CD4-positive, alpha-beta T cell (primary cell): ENCODE measurements at regions not wholly inside any gene's neighbourhood (a gene's known extent, or its start where the extent isn't known, plus 50 kb on each side); places are given as distances from the start of the nearest gene placed in this dataset.

ENCODE experiments used
- ATAC-seq: fragments of 200-7000 bp; cut with Tn5 transposase; one replicate; pipeline ENCODE4 v1.10.0; 2022; ENCODE audit warnings: mild to moderate bottlenecking; ENCODE audit not compliant: poor library complexity
- CTCF ChIA-PET: fragments of 350-600 bp; sonication (Branson Sonifier 250); formaldehyde crosslinking; loops from one replicate; lab custom pipeline; 2021; ENCODE audit warnings: antibody characterized with exemption, inconsistent platforms; lab: Charles Lee
- POLR2A ChIA-PET: fragments of 350-600 bp; sonication (Branson Sonifier 250); formaldehyde crosslinking; loops from one replicate; lab custom pipeline; 2021; ENCODE audit warnings: antibody characterized with exemption, inconsistent platforms; lab: Charles Lee
- DNase-seq, 14 experiments: peaks; one replicate each; pipeline ENCODE4 v3.0.0-alpha.2; 2013 to 2020; ENCODE audit warnings: mixed read lengths in 2 of 14
- H3K27ac ChIP-seq, 2 donors: one replicate each; pipeline versions ENCODE4 v1.5.1 to v1.7.0; 2013; ENCODE audit warnings: low read length in 2 of 2, low read depth in 1 of 2, mild to moderate bottlenecking in 1 of 2
- H3K27me3 ChIP-seq, 2 experiments: 1 replicate in 1 of 2; 2 replicates in 1 of 2; pipeline versions ENCODE4 v1.6.1 to v1.7.0; 2013; ENCODE audit warnings: low read length in 2 of 2, control low read depth in 1 of 2, mild to moderate bottlenecking in 1 of 2, moderate library complexity in 1 of 2; ENCODE audit not compliant: insufficient read depth in 2 of 2, control insufficient read depth in 1 of 2
- H3K36me3 ChIP-seq: one replicate; pipeline ENCODE4 v1.6.1; 2013; ENCODE audit warnings: low read length, control low read depth; ENCODE audit not compliant: insufficient read depth
- H3K4me1 ChIP-seq: one replicate; pipeline ENCODE4 v1.6.1; 2013; ENCODE audit warnings: low read length, control low read depth; ENCODE audit not compliant: insufficient read depth
- H3K4me3 ChIP-seq: one replicate; pipeline ENCODE4 v1.5.1; 2013; ENCODE audit warnings: mild to moderate bottlenecking, low read length, moderate library complexity
- H3K9me3 ChIP-seq, 2 experiments: 1 replicate in 1 of 2; 2 replicates in 1 of 2; pipeline versions ENCODE4 v1.6.1 to v1.7.0; 2013; ENCODE audit warnings: low read length in 2 of 2, mild to moderate bottlenecking in 2 of 2, control low read depth in 1 of 2, moderate library complexity in 1 of 2; ENCODE audit not compliant: control insufficient read depth in 1 of 2, insufficient read depth in 1 of 2
- H3K27ac Mint-ChIP-seq: one replicate; pipeline ENCODE4 v1.8.0; 2020; ENCODE audit warnings: mixed read lengths
- H3K27me3 Mint-ChIP-seq: one replicate; pipeline ENCODE4 v1.8.0; 2021; ENCODE audit warnings: mixed read lengths
- H3K36me3 Mint-ChIP-seq: one replicate; pipeline ENCODE4 v1.8.0; 2021; ENCODE audit warnings: low read depth, mixed read lengths
- H3K4me1 Mint-ChIP-seq: one replicate; pipeline ENCODE4 v1.8.0; 2021; ENCODE audit warnings: low read depth, mixed read lengths
- H3K4me3 Mint-ChIP-seq: one replicate; pipeline ENCODE4 v1.8.0; 2020; ENCODE audit warnings: mild to moderate bottlenecking, mixed read lengths
- H3K9me3 Mint-ChIP-seq: one replicate; pipeline ENCODE4 v1.8.0; 2020; ENCODE audit warnings: mixed read lengths
- intact Hi-C, 2 experiments: fragments of 100-400 bp; cut with DNase I in 1 of 2; cut with micrococcal nuclease in 1 of 2; formaldehyde crosslinking; loops; one replicate each; pipeline versions ENCODE4 v1.15.1 to v1.9.0; 2023 to 2025; cut with DNase I, micrococcal nuclease
- TF ChIP-seq, protein P1 (sequence below): fragments of 200-600 bp; IDR thresholded peaks from one replicate; pipeline ENCODE4 v1.8.0; 2022; ENCODE audit warnings: antibody characterized with exemption, mild to moderate bottlenecking

DNA sequence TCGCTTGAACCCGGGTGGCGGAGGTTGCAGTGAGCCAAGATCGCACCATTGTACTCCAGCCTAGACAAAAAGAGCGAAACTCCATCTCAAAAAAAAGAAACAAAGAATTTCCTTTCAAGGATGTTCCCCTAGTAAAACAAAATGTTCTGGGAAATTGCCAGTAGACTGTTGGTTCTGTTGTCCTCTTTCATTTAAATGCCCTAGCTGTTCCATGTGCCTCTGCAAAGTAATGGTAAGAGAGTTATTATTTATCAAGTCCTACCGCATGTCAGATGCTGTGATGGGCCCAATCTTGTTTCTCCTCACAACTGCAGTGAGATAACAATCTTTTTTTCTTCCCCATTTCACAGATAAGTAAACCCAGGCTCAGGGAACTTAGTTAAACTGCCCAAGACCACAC is 254.3 kb upstream of the TPM1 start:
- ATAC-seq (no peak), DNase-seq (no peak)
- Mint-ChIP-seq H3K36me3 (no peaks in the 10 kb centered on the region), H3K27ac (no peak overlapping the region), H3K9me3 (no peaks in the 10 kb centered on the region), H3K27me3 (peaks cover 17% of the 10 kb centered on the region), H3K4me1 (no peaks in the 10 kb centered on the region), H3K4me3 (no peak overlapping the region)
- TF ChIP-seq, protein P1, sequence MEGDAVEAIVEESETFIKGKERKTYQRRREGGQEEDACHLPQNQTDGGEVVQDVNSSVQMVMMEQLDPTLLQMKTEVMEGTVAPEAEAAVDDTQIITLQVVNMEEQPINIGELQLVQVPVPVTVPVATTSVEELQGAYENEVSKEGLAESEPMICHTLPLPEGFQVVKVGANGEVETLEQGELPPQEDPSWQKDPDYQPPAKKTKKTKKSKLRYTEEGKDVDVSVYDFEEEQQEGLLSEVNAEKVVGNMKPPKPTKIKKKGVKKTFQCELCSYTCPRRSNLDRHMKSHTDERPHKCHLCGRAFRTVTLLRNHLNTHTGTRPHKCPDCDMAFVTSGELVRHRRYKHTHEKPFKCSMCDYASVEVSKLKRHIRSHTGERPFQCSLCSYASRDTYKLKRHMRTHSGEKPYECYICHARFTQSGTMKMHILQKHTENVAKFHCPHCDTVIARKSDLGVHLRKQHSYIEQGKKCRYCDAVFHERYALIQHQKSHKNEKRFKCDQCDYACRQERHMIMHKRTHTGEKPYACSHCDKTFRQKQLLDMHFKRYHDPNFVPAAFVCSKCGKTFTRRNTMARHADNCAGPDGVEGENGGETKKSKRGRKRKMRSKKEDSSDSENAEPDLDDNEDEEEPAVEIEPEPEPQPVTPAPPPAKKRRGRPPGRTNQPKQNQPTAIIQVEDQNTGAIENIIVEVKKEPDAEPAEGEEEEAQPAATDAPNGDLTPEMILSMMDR: no peak
- CTCF ChIA-PET: no interaction called here
- Histone ChIP-seq H3K36me3 (no peaks in the 10 kb centered on the region), H3K27ac (no peak overlapping the region), H3K9me3 (no peaks in the 10 kb centered on the region), H3K27me3 (no peaks in the 10 kb centered on the region), H3K4me3 (no peak overlapping the region), H3K4me1 (no peaks in the 10 kb centered on the region)
- intact Hi-C loops: no loop called here
- POLR2A ChIA-PET: no interaction called here

DNA sequence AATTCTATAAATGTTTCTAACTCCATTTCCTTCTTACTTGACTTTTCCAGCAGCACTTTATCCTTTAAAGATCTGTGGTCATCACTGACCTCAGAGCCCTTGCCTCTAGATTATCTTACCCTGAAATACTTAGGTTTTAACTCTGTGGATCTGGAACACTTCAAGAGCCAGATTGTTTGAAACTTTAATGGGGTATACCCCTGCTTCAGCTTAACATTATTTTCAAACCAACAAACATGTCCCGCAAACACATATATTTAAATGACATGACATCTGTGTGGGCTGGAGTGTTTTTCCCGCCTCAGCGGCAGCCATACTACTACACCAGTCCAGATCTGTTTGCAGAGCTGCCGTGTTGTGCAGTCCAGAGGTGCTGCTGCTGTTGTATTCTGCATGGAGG is 252.0 kb upstream of the TPM1 start:
- Histone ChIP-seq H3K4me1 (no peaks in the 10 kb centered on the region), H3K36me3 (no peaks in the 10 kb centered on the region), H3K9me3 (no peaks in the 10 kb centered on the region), H3K27me3 (no peaks in the 10 kb centered on the region), H3K27ac (no peak overlapping the region), H3K4me3 (no peak overlapping the region)
- Mint-ChIP-seq H3K4me1 (no peaks in the 10 kb centered on the region), H3K9me3 (no peaks in the 10 kb centered on the region), H3K27me3 (peaks cover 27% of the 10 kb centered on the region), H3K4me3 (no peak overlapping the region), H3K27ac (no peak overlapping the region), H3K36me3 (no peaks in the 10 kb centered on the region)
- no peak for ATAC-seq
- ChIA-PET POLR2A (no interaction called here), CTCF (no interaction called here)
- TF ChIP-seq, protein P1: no peak
- intact Hi-C loops: no loop called here
- DNase-seq: no peak

DNA sequence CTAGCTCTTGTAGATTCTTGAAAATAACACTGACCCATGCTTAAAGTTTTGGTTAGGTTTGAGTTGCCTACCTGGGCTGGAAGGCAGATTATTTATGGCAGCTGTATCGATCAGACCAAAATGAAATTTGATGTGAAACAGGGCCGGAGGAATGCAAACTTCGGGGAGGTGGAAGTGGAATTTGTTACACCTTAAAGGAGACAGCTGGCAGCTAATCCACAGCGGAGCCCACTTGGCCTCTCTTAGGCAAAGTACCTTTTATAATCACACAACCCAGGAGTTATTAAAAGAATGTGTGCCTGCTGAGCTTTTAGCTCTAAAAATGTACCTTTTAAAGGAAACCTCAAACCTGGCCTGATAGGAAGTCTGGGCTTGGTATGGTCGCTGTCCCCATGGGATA is 250.9 kb upstream of the TPM1 start:
- Histone ChIP-seq H3K9me3 (no peaks in the 10 kb centered on the region), H3K36me3 (no peaks in the 10 kb centered on the region), H3K27me3 (no peaks in the 10 kb centered on the region), H3K4me3 (no peak overlapping the region), H3K27ac (no peak overlapping the region), H3K4me1 (no peaks in the 10 kb centered on the region)
- TF ChIP-seq, protein P1: no peak
- Mint-ChIP-seq H3K27ac (no peak overlapping the region), H3K27me3 (peaks cover 27% of the 10 kb centered on the region), H3K9me3 (no peaks in the 10 kb centered on the region), H3K36me3 (no peaks in the 10 kb centered on the region), H3K4me1 (no peaks in the 10 kb centered on the region), H3K4me3 (no peak overlapping the region)
- CTCF ChIA-PET: no interaction called here
- no peak for ATAC-seq
- POLR2A ChIA-PET: no interaction called here
- DNase-seq: no peak
- intact Hi-C loops: no loop called here
